Spleen (tissue), 7 donors: ENCODE measurements at regions not wholly inside any gene's neighbourhood (a gene's known extent, or its start where the extent isn't known, plus 50 kb on each side); places are given as distances from the start of the nearest gene placed in this dataset.

Experiments
- POLR2AphosphoS5 ChIP-seq, 3 donors: sonication (generic); formaldehyde crosslinking; IDR thresholded peaks; one replicate each; pipeline ENCODE4 v1.5.1; 2017; ENCODE audit warnings: antibody characterized with exemption in 3 of 3
- TF ChIP-seq, protein P1 (sequence below), 11 experiments: fragments of 200-600 bp in 7 of 11; fragments of 450-650 bp in 4 of 11; sonication (generic) in 4 of 11; IDR thresholded peaks in 8 of 11; conservative IDR thresholded peaks in 3 of 11; 1 replicate in 7 of 11; 2 replicates in 4 of 11; pipeline versions ENCODE4 v1.4.0 to v1.8.0; 2016 to 2021; ENCODE audit warnings: antibody characterized with exemption in 11 of 11, inconsistent platforms in 4 of 11, mild to moderate bottlenecking in 1 of 11
- donor health status: DM: no; HTN: no; CAD: no; lungs with moderate emphysema.
- donor health status: DM: no; HTN: no; CAD: no.
- donor health status: DM: no; HTN: no; CAD: no.

GRCh38 chr3:71921036-71921435 is 136.1 kb upstream of the PROK2 start:
- TF ChIP-seq, protein P1, sequence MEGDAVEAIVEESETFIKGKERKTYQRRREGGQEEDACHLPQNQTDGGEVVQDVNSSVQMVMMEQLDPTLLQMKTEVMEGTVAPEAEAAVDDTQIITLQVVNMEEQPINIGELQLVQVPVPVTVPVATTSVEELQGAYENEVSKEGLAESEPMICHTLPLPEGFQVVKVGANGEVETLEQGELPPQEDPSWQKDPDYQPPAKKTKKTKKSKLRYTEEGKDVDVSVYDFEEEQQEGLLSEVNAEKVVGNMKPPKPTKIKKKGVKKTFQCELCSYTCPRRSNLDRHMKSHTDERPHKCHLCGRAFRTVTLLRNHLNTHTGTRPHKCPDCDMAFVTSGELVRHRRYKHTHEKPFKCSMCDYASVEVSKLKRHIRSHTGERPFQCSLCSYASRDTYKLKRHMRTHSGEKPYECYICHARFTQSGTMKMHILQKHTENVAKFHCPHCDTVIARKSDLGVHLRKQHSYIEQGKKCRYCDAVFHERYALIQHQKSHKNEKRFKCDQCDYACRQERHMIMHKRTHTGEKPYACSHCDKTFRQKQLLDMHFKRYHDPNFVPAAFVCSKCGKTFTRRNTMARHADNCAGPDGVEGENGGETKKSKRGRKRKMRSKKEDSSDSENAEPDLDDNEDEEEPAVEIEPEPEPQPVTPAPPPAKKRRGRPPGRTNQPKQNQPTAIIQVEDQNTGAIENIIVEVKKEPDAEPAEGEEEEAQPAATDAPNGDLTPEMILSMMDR (IDR thresholded peaks at IDR 0.05 in 8 of 11, conservative IDR thresholded peaks at IDR 0.05 in 3 of 11): no peak
- no peak for TF ChIP-seq POLR2AphosphoS5 (IDR thresholded peaks at IDR 0.05)
